ENCODE measurements at regions not wholly inside any gene's neighbourhood (a gene's known extent, or its start where the extent isn't known, plus 50 kb on each side); places are given as distances from the start of the nearest gene placed in this dataset.

DNA sequence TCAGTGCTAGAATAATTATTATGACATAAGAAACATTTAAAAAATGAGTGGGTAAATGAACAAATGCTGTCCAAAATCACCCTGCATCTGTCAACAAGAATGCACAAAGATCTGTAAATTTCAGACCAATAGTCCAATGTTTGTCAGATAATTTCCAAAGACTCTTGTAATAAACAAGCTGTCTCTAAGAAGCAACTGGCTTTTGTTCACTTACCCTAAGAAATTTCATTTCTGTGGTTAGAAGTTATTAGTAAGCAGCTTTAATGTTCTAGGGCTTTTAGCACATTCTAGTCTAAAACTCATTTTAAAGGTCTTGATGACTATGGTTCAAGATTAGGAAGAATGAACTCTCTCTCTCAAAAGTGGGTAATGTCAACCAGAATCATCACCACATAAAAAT, 560.3 kb upstream of the SMIM31 start:
- H4K91ac ChIP-seq (ENCODE audit: insufficient read length, low read depth, low read length), result no peak overlapping the region
- no peak overlapping the region for H2AFZ ChIP-seq (ENCODE audit: low read length)
- H4K20me1 ChIP-seq (ENCODE audit: control insufficient read depth, insufficient read depth, insufficient read length), result no peaks in the 10 kb centered on the region
- H3K27me3 Mint-ChIP-seq (ENCODE audit: low read depth), result no peaks in the 10 kb centered on the region
- H3K36me3 Mint-ChIP-seq (ENCODE audit: insufficient read depth in 1 of 3, low read depth in 3 of 3), result no peaks in the 10 kb centered on the region
- no peak overlapping the region for H3K4ac ChIP-seq (ENCODE audit: low read depth, low read length)
- TF ChIP-seq CTCF (conservative IDR thresholded peaks at IDR 0.05), result no peak
- no peaks in the 10 kb centered on the region for H3K79me1 ChIP-seq (ENCODE audit: insufficient read depth, low read depth, low read length, poor library complexity, severe bottlenecking)
- no peak overlapping the region for H2BK15ac ChIP-seq (ENCODE audit: low read depth, low read length)
- no peak overlapping the region for H2BK120ac ChIP-seq (ENCODE audit: low read depth, low read length, poor library complexity, severe bottlenecking)
- no peak overlapping the region for H3K14ac ChIP-seq (ENCODE audit: insufficient read depth, low read length)
- H3K23ac ChIP-seq (ENCODE audit: insufficient read length, low read depth, low read length), result no peak overlapping the region
- H2BK5ac ChIP-seq (ENCODE audit: insufficient read length, low read length), result no peak overlapping the region
- H3K56ac ChIP-seq (ENCODE audit: insufficient read length, low read depth, low read length), result no peak overlapping the region
- H3K9me3 ChIP-seq (ENCODE audit: control insufficient read depth, low read depth, low read length), result no peaks in the 10 kb centered on the region
- H2AK5ac ChIP-seq (ENCODE audit: insufficient read length, low read length), result no peak overlapping the region
- H3K27me3 ChIP-seq (ENCODE audit: insufficient read depth, low read length), result no peaks in the 10 kb centered on the region
- H3K4me1 Mint-ChIP-seq, result no peaks in the 10 kb centered on the region
- no peak overlapping the region for H2BK12ac ChIP-seq (ENCODE audit: insufficient read length, low read depth, low read length)
- no peak overlapping the region for H3K4me2 ChIP-seq (ENCODE audit: insufficient read depth, insufficient read length, low read length)
- H3K27ac ChIP-seq (ENCODE audit: insufficient read length, low read depth, low read length), result no peak overlapping the region
- no peak for DNase-seq
- H4K8ac ChIP-seq (replicated peaks; ENCODE audit: insufficient read length, low read depth, low read length), result no peak overlapping the region
- H3K23me2 ChIP-seq (ENCODE audit: insufficient read length, low read depth, low read length, poor library complexity, severe bottlenecking), result no peaks in the 10 kb centered on the region
- no peak overlapping the region for H2BK20ac ChIP-seq (ENCODE audit: low read depth, low read length, poor library complexity, severe bottlenecking)
- no peak overlapping the region for H3K9ac ChIP-seq (ENCODE audit: extremely low read depth, insufficient read length, low read length)
- H4K5ac ChIP-seq (ENCODE audit: insufficient read length, low read depth, low read length), result no peak overlapping the region
- H3T11ph ChIP-seq (ENCODE audit: low read length), result no peak overlapping the region
- no peaks in the 10 kb centered on the region; a peak in 1 of 5 replicates for H3K9me3 Mint-ChIP-seq
- H3K18ac ChIP-seq (ENCODE audit: insufficient read length, low read depth, low read length), result no peak overlapping the region
- H3K4me1 ChIP-seq (ENCODE audit: insufficient read depth, low read length), result no peaks in the 10 kb centered on the region
- no peak overlapping the region for H3K27ac Mint-ChIP-seq
- no peaks in the 10 kb centered on the region for H3K79me2 ChIP-seq (ENCODE audit: insufficient read depth, low read length)
- H3K4me3 Mint-ChIP-seq, result no peak overlapping the region
